ENCODE measurements at regions not wholly inside any gene's neighbourhood (a gene's known extent, or its start where the extent isn't known, plus 50 kb on each side); places are given as distances from the start of the nearest gene placed in this dataset.

GRCh38 chr2:173435574-173435973 is 80.9 kb downstream of the CDCA7 start:
- Histone ChIP-seq H3K4me3 (replicated peaks; ENCODE audit: insufficient read depth, low read length) (no peak overlapping the region), H3K27ac (replicated peaks) (no peak overlapping the region), H3K27me3 (ENCODE audit: insufficient read depth, poor library complexity, severe bottlenecking) (peaks cover 5% of the 10 kb centered on the region)
- DNase-seq (ENCODE audit: low read depth in 1 of 2, low spot score in 1 of 2): no peak
- TF ChIP-seq SPI1 (IDR thresholded peaks at IDR 0.05; ENCODE audit: borderline replicate concordance, low read depth): no peak
- no peak for TF ChIP-seq GABPA (IDR thresholded peaks at IDR 0.05; ENCODE audit: low read depth)
- no peak for TF ChIP-seq POLR2AphosphoS5 (IDR thresholded peaks at IDR 0.05; ENCODE audit: low read depth)
- TF ChIP-seq, protein P1, sequence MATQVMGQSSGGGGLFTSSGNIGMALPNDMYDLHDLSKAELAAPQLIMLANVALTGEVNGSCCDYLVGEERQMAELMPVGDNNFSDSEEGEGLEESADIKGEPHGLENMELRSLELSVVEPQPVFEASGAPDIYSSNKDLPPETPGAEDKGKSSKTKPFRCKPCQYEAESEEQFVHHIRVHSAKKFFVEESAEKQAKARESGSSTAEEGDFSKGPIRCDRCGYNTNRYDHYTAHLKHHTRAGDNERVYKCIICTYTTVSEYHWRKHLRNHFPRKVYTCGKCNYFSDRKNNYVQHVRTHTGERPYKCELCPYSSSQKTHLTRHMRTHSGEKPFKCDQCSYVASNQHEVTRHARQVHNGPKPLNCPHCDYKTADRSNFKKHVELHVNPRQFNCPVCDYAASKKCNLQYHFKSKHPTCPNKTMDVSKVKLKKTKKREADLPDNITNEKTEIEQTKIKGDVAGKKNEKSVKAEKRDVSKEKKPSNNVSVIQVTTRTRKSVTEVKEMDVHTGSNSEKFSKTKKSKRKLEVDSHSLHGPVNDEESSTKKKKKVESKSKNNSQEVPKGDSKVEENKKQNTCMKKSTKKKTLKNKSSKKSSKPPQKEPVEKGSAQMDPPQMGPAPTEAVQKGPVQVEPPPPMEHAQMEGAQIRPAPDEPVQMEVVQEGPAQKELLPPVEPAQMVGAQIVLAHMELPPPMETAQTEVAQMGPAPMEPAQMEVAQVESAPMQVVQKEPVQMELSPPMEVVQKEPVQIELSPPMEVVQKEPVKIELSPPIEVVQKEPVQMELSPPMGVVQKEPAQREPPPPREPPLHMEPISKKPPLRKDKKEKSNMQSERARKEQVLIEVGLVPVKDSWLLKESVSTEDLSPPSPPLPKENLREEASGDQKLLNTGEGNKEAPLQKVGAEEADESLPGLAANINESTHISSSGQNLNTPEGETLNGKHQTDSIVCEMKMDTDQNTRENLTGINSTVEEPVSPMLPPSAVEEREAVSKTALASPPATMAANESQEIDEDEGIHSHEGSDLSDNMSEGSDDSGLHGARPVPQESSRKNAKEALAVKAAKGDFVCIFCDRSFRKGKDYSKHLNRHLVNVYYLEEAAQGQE (IDR thresholded peaks at IDR 0.05; ENCODE audit: insufficient replicate concordance, low read depth): no peak
- no peak for TF ChIP-seq CTCF (IDR thresholded peaks at IDR 0.05; ENCODE audit: insufficient read depth, low read length)

- Histone ChIP-seq H3K4me3 (replicated peaks; ENCODE audit: insufficient read depth, low read length) (no peak overlapping the region), H3K27me3 (ENCODE audit: insufficient read depth, poor library complexity, severe bottlenecking) (peaks cover 5% of the 10 kb centered on the region), H3K27ac (replicated peaks) (no peak overlapping the region)
- no peak for TF ChIP-seq GABPA (IDR thresholded peaks at IDR 0.05; ENCODE audit: low read depth)
- no peak for DNase-seq (ENCODE audit: low read depth in 1 of 2, low spot score in 1 of 2)
Observed at GRCh38 chr2:173436088-173436487, 81.4 kb downstream of the CDCA7 start.

GRCh38 chr2:173441222-173441621 is 86.5 kb downstream of the CDCA7 start:
- TF ChIP-seq CTCF (IDR thresholded peaks at IDR 0.05; ENCODE audit: insufficient read depth, low read length): no peak
- TF ChIP-seq GABPA (IDR thresholded peaks at IDR 0.05; ENCODE audit: low read depth): no peak
- no peak for TF ChIP-seq SPI1 (IDR thresholded peaks at IDR 0.05; ENCODE audit: borderline replicate concordance, low read depth)
- TF ChIP-seq, protein P1 (IDR thresholded peaks at IDR 0.05; ENCODE audit: insufficient replicate concordance, low read depth): no peak
- TF ChIP-seq POLR2AphosphoS5 (IDR thresholded peaks at IDR 0.05; ENCODE audit: low read depth): no peak
- Histone ChIP-seq H3K27ac (replicated peaks) (no peak overlapping the region), H3K4me3 (replicated peaks; ENCODE audit: insufficient read depth, low read length) (no peak overlapping the region)

DNA sequence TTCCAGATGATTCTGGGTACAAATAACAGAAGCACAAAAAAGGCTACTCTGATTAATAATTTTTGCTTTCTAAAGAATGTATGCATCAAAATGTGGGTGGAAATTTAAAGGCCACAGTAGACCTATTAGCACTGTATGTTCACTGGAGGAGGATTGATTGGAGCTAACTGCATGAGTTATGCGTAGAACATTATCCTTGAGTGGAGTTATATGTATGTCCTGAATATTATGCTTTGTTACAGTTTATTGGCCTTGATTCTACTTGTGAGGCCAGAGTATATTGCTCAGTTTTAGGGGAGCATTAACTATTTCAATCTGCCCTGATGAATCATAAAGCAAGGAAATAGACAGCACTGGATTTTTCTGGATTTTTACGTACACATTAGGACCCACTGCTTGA is 87.9 kb downstream of the CDCA7 start:
- DNase-seq (ENCODE audit: low read depth in 1 of 2, low spot score in 1 of 2): no peak
- Histone ChIP-seq H3K27me3 (ENCODE audit: insufficient read depth, poor library complexity, severe bottlenecking) (peaks cover 2% of the 10 kb centered on the region), H3K27ac (replicated peaks) (no peak overlapping the region), H3K4me3 (replicated peaks; ENCODE audit: insufficient read depth, low read length) (no peak overlapping the region)
- no peak for TF ChIP-seq CTCF (IDR thresholded peaks at IDR 0.05; ENCODE audit: insufficient read depth, low read length)
- TF ChIP-seq, protein P1 (IDR thresholded peaks at IDR 0.05; ENCODE audit: insufficient replicate concordance, low read depth): no peak
- no peak for TF ChIP-seq GABPA (IDR thresholded peaks at IDR 0.05; ENCODE audit: low read depth)
- no peak for TF ChIP-seq SPI1 (IDR thresholded peaks at IDR 0.05; ENCODE audit: borderline replicate concordance, low read depth)
- no peak for TF ChIP-seq POLR2AphosphoS5 (IDR thresholded peaks at IDR 0.05; ENCODE audit: low read depth)

More at GRCh38 chr2:173441222-173441621, 86.5 kb downstream of the CDCA7 start:
- no peak for DNase-seq (ENCODE audit: low read depth in 1 of 2, low spot score in 1 of 2)
- H3K27me3 ChIP-seq (ENCODE audit: insufficient read depth, poor library complexity, severe bottlenecking): peaks cover 2% of the 10 kb centered on the region
